H9 (cell line): ENCODE measurements at regions not wholly inside any gene's neighbourhood (a gene's known extent, or its start where the extent isn't known, plus 50 kb on each side); places are given as distances from the start of the nearest gene placed in this dataset.

ENCODE experiments used
- DNase-seq: peaks from one replicate; pipeline ENCODE4 v3.0.0-alpha.2; 2017
- H2AFZ ChIP-seq: one replicate; pipeline ENCODE4 v1.6.1; 2013; ENCODE audit warnings: mild to moderate bottlenecking, low read length, control low read depth, moderate library complexity
- H2AK5ac ChIP-seq: 2 replicates; pipeline ENCODE4 v1.6.1; 2013; ENCODE audit warnings: low read length, control low read depth, mixed read lengths; ENCODE audit not compliant: insufficient read length
- H2BK120ac ChIP-seq: one replicate; pipeline ENCODE4 v1.6.1; 2013; ENCODE audit warnings: low read depth, mild to moderate bottlenecking, low read length, control low read depth, inconsistent platforms; ENCODE audit not compliant: poor library complexity, severe bottlenecking
- H2BK12ac ChIP-seq: 2 replicates; pipeline ENCODE4 v1.6.1; 2013; ENCODE audit warnings: low read length, control low read depth, mixed read lengths, low read depth; ENCODE audit not compliant: insufficient read length
- H2BK15ac ChIP-seq: 2 replicates; pipeline ENCODE4 v1.6.1; 2013; ENCODE audit warnings: low read depth, low read length, control low read depth
- H2BK20ac ChIP-seq: one replicate; pipeline ENCODE4 v1.6.1; 2013; ENCODE audit warnings: low read depth, mild to moderate bottlenecking, low read length, control low read depth, inconsistent platforms; ENCODE audit not compliant: poor library complexity, severe bottlenecking
- H2BK5ac ChIP-seq: 2 replicates; pipeline ENCODE4 v1.6.1; 2013; ENCODE audit warnings: low read length, control low read depth, mixed read lengths; ENCODE audit not compliant: insufficient read length
- H3K14ac ChIP-seq: 2 replicates; pipeline ENCODE4 v1.6.1; 2013; ENCODE audit warnings: low read length, control low read depth; ENCODE audit not compliant: insufficient read depth
- H3K18ac ChIP-seq: 2 replicates; pipeline ENCODE4 v1.6.1; 2013; ENCODE audit warnings: low read depth, mild to moderate bottlenecking, mixed read lengths, low read length, control low read depth; ENCODE audit not compliant: insufficient read length
- H3K23ac ChIP-seq: 2 replicates; pipeline ENCODE4 v1.6.1; 2013; ENCODE audit warnings: low read length, control low read depth, mixed read lengths, low read depth; ENCODE audit not compliant: insufficient read length
- H3K23me2 ChIP-seq: 2 replicates; pipeline ENCODE4 v1.6.1; 2013; ENCODE audit warnings: low read depth, mild to moderate bottlenecking, mixed read lengths, low read length, control low read depth; ENCODE audit not compliant: insufficient read length, poor library complexity, severe bottlenecking
- H3K27ac ChIP-seq: 2 replicates; pipeline ENCODE4 v1.5.1; 2013; ENCODE audit warnings: low read length, control low read depth, mixed read lengths, low read depth; ENCODE audit not compliant: insufficient read length
- H3K27me3 ChIP-seq: 2 replicates; pipeline ENCODE4 v1.6.1; 2013; ENCODE audit warnings: low read length, control low read depth, inconsistent platforms; ENCODE audit not compliant: insufficient read depth
- H3K4ac ChIP-seq: 2 replicates; pipeline ENCODE4 v1.6.1; 2013; ENCODE audit warnings: low read depth, mild to moderate bottlenecking, control low read depth, inconsistent platforms, low read length, moderate library complexity
- H3K4me1 ChIP-seq: 2 replicates; pipeline ENCODE4 v1.6.1; 2013; ENCODE audit warnings: low read length, control low read depth, inconsistent platforms; ENCODE audit not compliant: insufficient read depth
- H3K4me2 ChIP-seq: 2 replicates; pipeline ENCODE4 v1.6.1; 2013; ENCODE audit warnings: low read length, control low read depth, mixed read lengths; ENCODE audit not compliant: insufficient read length, insufficient read depth
- H3K56ac ChIP-seq: 2 replicates; pipeline ENCODE4 v1.6.1; 2013; ENCODE audit warnings: low read depth, mild to moderate bottlenecking, mixed read lengths, low read length, control low read depth; ENCODE audit not compliant: insufficient read length
- H3K79me1 ChIP-seq: 2 replicates; pipeline ENCODE4 v1.6.1; 2013; ENCODE audit warnings: low read depth, mild to moderate bottlenecking, moderate library complexity, low read length, control low read depth, inconsistent platforms; ENCODE audit not compliant: insufficient read depth, poor library complexity, severe bottlenecking
- H3K79me2 ChIP-seq: 2 replicates; pipeline ENCODE4 v1.6.1; 2013; ENCODE audit warnings: low read length, control low read depth, inconsistent platforms; ENCODE audit not compliant: insufficient read depth
- H3K9ac ChIP-seq: 2 replicates; pipeline ENCODE4 v1.6.1; 2013; ENCODE audit warnings: low read length, control low read depth, mixed read lengths; ENCODE audit not compliant: insufficient read length; ENCODE audit errors: extremely low read depth
- H3K9me3 ChIP-seq: one replicate; pipeline ENCODE4 v1.6.1; 2013; ENCODE audit warnings: low read depth, low read length, inconsistent platforms; ENCODE audit not compliant: control insufficient read depth
- H3T11ph ChIP-seq: one replicate; pipeline ENCODE4 v1.6.1; 2013; ENCODE audit warnings: mild to moderate bottlenecking, low read length, control low read depth, inconsistent platforms
- H4K20me1 ChIP-seq: one replicate; pipeline ENCODE4 v1.6.1; 2013; ENCODE audit not compliant: control insufficient read depth, insufficient read length, insufficient read depth
- H4K5ac ChIP-seq: 2 replicates; pipeline ENCODE4 v1.6.1; 2013; ENCODE audit warnings: low read depth, mild to moderate bottlenecking, mixed read lengths, low read length, control low read depth; ENCODE audit not compliant: insufficient read length
- H4K8ac ChIP-seq: replicated peaks from 2 replicates; pipeline ENCODE4 v1.6.1; 2013; ENCODE audit warnings: low read length, control low read depth, mixed read lengths, low read depth; ENCODE audit not compliant: insufficient read length
- H4K91ac ChIP-seq: 2 replicates; pipeline ENCODE4 v1.6.1; 2013; ENCODE audit warnings: low read depth, mild to moderate bottlenecking, moderate library complexity, mixed read lengths, low read length, control low read depth; ENCODE audit not compliant: insufficient read length
- H3K27ac Mint-ChIP-seq, 3 experiments: 2 replicates in 2 of 3; 3 replicates in 1 of 3; pipeline ENCODE4 v1.8.0; 2020 to 2021; ENCODE audit warnings: mixed read lengths in 3 of 3, mild to moderate bottlenecking in 1 of 3, moderate library complexity in 1 of 3
- H3K27me3 Mint-ChIP-seq: 2 replicates; pipeline ENCODE4 v1.8.0; 2021; ENCODE audit warnings: low read depth, mild to moderate bottlenecking, moderate library complexity, mixed read lengths
- H3K36me3 Mint-ChIP-seq, 3 experiments: 2 replicates in 2 of 3; 3 replicates in 1 of 3; pipeline ENCODE4 v1.8.0; 2020 to 2021; ENCODE audit warnings: low read depth in 3 of 3, mixed read lengths in 3 of 3; ENCODE audit not compliant: insufficient read depth in 1 of 3
- H3K4me1 Mint-ChIP-seq, 2 experiments: 2 replicates each; pipeline ENCODE4 v1.8.0; 2020; ENCODE audit warnings: mixed read lengths in 2 of 2
- H3K4me3 Mint-ChIP-seq, 2 experiments: 2 replicates in 1 of 2; 3 replicates in 1 of 2; pipeline ENCODE4 v1.8.0; 2020 to 2021; ENCODE audit warnings: mild to moderate bottlenecking in 2 of 2, mixed read lengths in 2 of 2, moderate library complexity in 1 of 2
- H3K9me3 Mint-ChIP-seq, 2 experiments: 2 replicates in 1 of 2; 3 replicates in 1 of 2; pipeline ENCODE4 v1.8.0; 2020; ENCODE audit warnings: mild to moderate bottlenecking in 2 of 2, mixed read lengths in 2 of 2, moderate library complexity in 1 of 2
- CTCF ChIP-seq: fragments of 200-600 bp; sonication (generic); conservative IDR thresholded peaks from 3 replicates; pipeline ENCODE4 v1.8.0; 2021; ENCODE audit warnings: antibody characterized with exemption, mild to moderate bottlenecking
- WGBS: extraction: QIAGEN DNeasy Blood & Tissue Kit; methylation state at CpG from one replicate; pipeline ENCODE4 v1.1.7; 2013; ENCODE audit warnings: missing lambda C conversion rate, low lambda C conversion rate, mixed read lengths; ENCODE audit not compliant: insufficient read length; ENCODE audit errors: extremely low coverage; 5-methylcytosine and 5-hydroxymethylcytosine counted together

GRCh38 chr4:24260133-24260715 lies 324.1 kb downstream of the DHX15 start:
- Mint-ChIP-seq H3K4me3 (no peak overlapping the region), H3K27me3 (no peaks in the 10 kb centered on the region), H3K4me1 (peaks cover 41 to 42% of the 10 kb centered on the region in 2 experiments), H3K36me3 (no peaks in the 10 kb centered on the region), H3K9me3 (peaks cover 0 to 2% of the 10 kb centered on the region in 2 experiments; a peak in 1 of 5 replicates), H3K27ac (no peak overlapping the region)
- Histone ChIP-seq H3K27me3 (no peaks in the 10 kb centered on the region), H3K14ac (no peak overlapping the region), H4K5ac (no peak overlapping the region), H2AFZ (no peak overlapping the region), H3K23me2 (no peaks in the 10 kb centered on the region), H4K20me1 (no peaks in the 10 kb centered on the region), H2BK120ac (no peak overlapping the region), H2AK5ac (no peak overlapping the region), H3T11ph (no peak overlapping the region), H3K23ac (no peak overlapping the region), H3K56ac (no peak overlapping the region), H3K9ac (no peak overlapping the region), H3K4me1 (peaks cover 17% of the 10 kb centered on the region; the same call in 1 of the 2 replicates), H2BK15ac (no peak overlapping the region), H3K18ac (no peak overlapping the region), H3K79me2 (no peaks in the 10 kb centered on the region), H3K27ac (no peak overlapping the region), H3K9me3 (no peaks in the 10 kb centered on the region), H3K4me2 (no peak overlapping the region), H3K79me1 (no peaks in the 10 kb centered on the region), H4K8ac (no peak overlapping the region), H2BK12ac (no peak overlapping the region), H2BK20ac (no peak overlapping the region), H3K4ac (no peak overlapping the region), H4K91ac (no peak overlapping the region), H2BK5ac (no peak overlapping the region)
- no peak for TF ChIP-seq CTCF
- WGBS = no CpG with 5 or more reads among the region's 8 CpGs
- DNase-seq = no peak
